Upper lobe of left lung (tissue), 6 donors: ENCODE measurements at regions not wholly inside any gene's neighbourhood (a gene's known extent, or its start where the extent isn't known, plus 50 kb on each side); places are given as distances from the start of the nearest gene placed in this dataset.

ENCODE experiments used
- ATAC-seq, 2 donors: fragments of 200-7000 bp; cut with Tn5 transposase; one replicate each; pipeline ENCODE4 v1.9.1; 2022; ENCODE audit warnings: mild to moderate bottlenecking in 2 of 2, moderate library complexity in 2 of 2; ENCODE audit not compliant: low FRiP score in 2 of 2
- DNase-seq, 2 donors: peaks; one replicate each; pipeline ENCODE4 v3.0.0-alpha.2; 2019 to 2020
- H3K27ac ChIP-seq, 4 donors: fragments of 200-600 bp; sonication (generic); one replicate each; pipeline ENCODE4 v1.5.1; 2016 to 2019
- H3K27me3 ChIP-seq, 4 donors: fragments of 200-600 bp; sonication (generic); one replicate each; pipeline ENCODE4 v1.5.1; 2017 to 2019
- H3K36me3 ChIP-seq, 4 donors: fragments of 200-600 bp; sonication (generic); one replicate each; pipeline ENCODE4 v1.5.1; 2016 to 2019
- H3K4me1 ChIP-seq, 4 donors: fragments of 200-600 bp; sonication (generic); one replicate each; pipeline ENCODE4 v1.5.1; 2018 to 2019
- H3K4me3 ChIP-seq, 4 donors: fragments of 200-600 bp; sonication (generic); one replicate each; pipeline ENCODE4 v1.5.1; 2017 to 2019; ENCODE audit warnings: mild to moderate bottlenecking in 2 of 4, moderate library complexity in 1 of 4
- H3K9me3 ChIP-seq, 4 donors: fragments of 200-600 bp; sonication (generic); one replicate each; pipeline ENCODE4 v1.5.1; 2018 to 2019
- CTCF ChIP-seq, 6 experiments: fragments of 450-650 bp in 4 of 6; fragments of 200-600 bp in 2 of 6; sonication (generic) in 2 of 6; IDR thresholded peaks; one replicate each; pipeline ENCODE4 v1.5.1; 2016 to 2019; ENCODE audit warnings: antibody characterized with exemption in 6 of 6
- EP300 ChIP-seq, 4 donors: sonication (generic); formaldehyde crosslinking; IDR thresholded peaks; one replicate each; pipeline ENCODE4 v1.5.1; 2017; ENCODE audit warnings: antibody characterized with exemption in 4 of 4, control low read depth in 2 of 4
- POLR2A ChIP-seq, 4 donors: fragments of 450-650 bp; IDR thresholded peaks; one replicate each; pipeline ENCODE4 v1.5.1; 2016 to 2017; ENCODE audit warnings: antibody characterized with exemption in 4 of 4, mild to moderate bottlenecking in 2 of 4
- POLR2AphosphoS5 ChIP-seq, 2 donors: sonication (generic); formaldehyde crosslinking; IDR thresholded peaks; one replicate each; pipeline ENCODE4 v1.5.1; 2017; ENCODE audit warnings: antibody characterized with exemption in 2 of 2
- WGBS, 2 donors: methylation state at CpG; one replicate each; pipeline ENCODE4 v1.1.5; 2017 to 2018; 5-methylcytosine and 5-hydroxymethylcytosine counted together
- donor health status: DM: no; HTN: no; CAD: no; lungs with moderate emphysema.
- donor health status: DM: no; HTN: yes; CAD: no; lungs with severe emphysema.

GRCh38 chr16:85544668-85545067 is 68.5 kb upstream of the GSE1 start:
- no peak for ATAC-seq

GRCh38 chr16:85545227-85545818 is 67.8 kb upstream of the GSE1 start:
- H3K4me3 ChIP-seq: no peak overlapping the region
- DNase-seq (no peak), ATAC-seq (no peak)
- H3K27ac ChIP-seq: no peak overlapping the region
- H3K27me3 ChIP-seq: no peaks in the 10 kb centered on the region
- H3K36me3 ChIP-seq: no peaks in the 10 kb centered on the region
- peaks cover 0 to 23% (median 7%) of the 10 kb centered on the region in 4 donors for H3K4me1 ChIP-seq
- H3K9me3 ChIP-seq: no peaks in the 10 kb centered on the region
- 82 to 84% methylated on average over 7 of the region's 7 CpGs for WGBS, 2 donors
- TF ChIP-seq CTCF (IDR thresholded peaks at IDR 0.05) (no peak), POLR2A (IDR thresholded peaks at IDR 0.05) (no peak), POLR2AphosphoS5 (IDR thresholded peaks at IDR 0.05) (no peak)

More at GRCh38 chr16:85544668-85545067, 68.5 kb upstream of the GSE1 start:
- Histone ChIP-seq H3K9me3 (peaks cover 0 to 4% (median under 1%) of the 10 kb centered on the region in 4 donors), H3K4me1 (peaks cover 0 to 23% (median 7%) of the 10 kb centered on the region in 4 donors), H3K36me3 (no peaks in the 10 kb centered on the region), H3K4me3 (no peak overlapping the region), H3K27me3 (no peaks in the 10 kb centered on the region), H3K27ac (no peak overlapping the region)
- TF ChIP-seq CTCF (IDR thresholded peaks at IDR 0.05) (no peak), EP300 (IDR thresholded peaks at IDR 0.05) (no peak), POLR2A (IDR thresholded peaks at IDR 0.05) (no peak), POLR2AphosphoS5 (IDR thresholded peaks at IDR 0.05) (no peak)
- WGBS, 2 donors: 73 to 79% methylated on average over 10 to 12 of the region's 16 CpGs
- DNase-seq: no peak

- no peaks in the 10 kb centered on the region for H3K9me3 ChIP-seq
- H3K27ac ChIP-seq: peak overlapping the region in 2 of 4 donors; percentile 1 to 10
Measured at GRCh38 chr16:85546585-85547447, 66.3 kb upstream of the GSE1 start.

GRCh38 chr16:85548375-85548774 is 64.7 kb upstream of the GSE1 start:
- H3K36me3 ChIP-seq: no peaks in the 10 kb centered on the region
- TF ChIP-seq POLR2A (IDR thresholded peaks at IDR 0.05) (no peak), POLR2AphosphoS5 (IDR thresholded peaks at IDR 0.05) (no peak)
- no peaks in the 10 kb centered on the region for H3K9me3 ChIP-seq
- H3K4me3 ChIP-seq: no peak overlapping the region
- H3K27me3 ChIP-seq: no peaks in the 10 kb centered on the region
- H3K27ac ChIP-seq: no peak overlapping the region
- DNase-seq: no peak
- H3K4me1 ChIP-seq: peaks cover 6 to 33% (median 13%) of the 10 kb centered on the region in 4 donors
- ATAC-seq: no peak
- WGBS, 2 donors: 95 to 99% methylated on average over 9 of the region's 9 CpGs

More at GRCh38 chr16:85546585-85547447, 66.3 kb upstream of the GSE1 start:
- WGBS, 2 donors: 84 to 89% methylated on average over 21 of the region's 21 CpGs
- H3K36me3 ChIP-seq: no peaks in the 10 kb centered on the region
- no peaks in the 10 kb centered on the region for H3K27me3 ChIP-seq
- ATAC-seq: no peak
- no peak for TF ChIP-seq POLR2AphosphoS5 (IDR thresholded peaks at IDR 0.05)
- TF ChIP-seq CTCF (IDR thresholded peaks at IDR 0.05): peak in 4 of 6 experiments; percentile 26 to 38 (median 29)
- no peak for TF ChIP-seq EP300 (IDR thresholded peaks at IDR 0.05)
- no peak for DNase-seq
- H3K4me1 ChIP-seq: peaks cover 4 to 31% (median 10%) of the 10 kb centered on the region in 4 donors
- no peak overlapping the region for H3K4me3 ChIP-seq

GRCh38 chr16:85549766-85550421 is 63.2 kb upstream of the GSE1 start:
- no peaks in the 10 kb centered on the region for H3K9me3 ChIP-seq
- ATAC-seq: no peak
- no peak overlapping the region for H3K27ac ChIP-seq
- no peak for DNase-seq
- no peak for TF ChIP-seq POLR2AphosphoS5 (IDR thresholded peaks at IDR 0.05)
- TF ChIP-seq EP300 (IDR thresholded peaks at IDR 0.05): no peak
- no peak for TF ChIP-seq CTCF (IDR thresholded peaks at IDR 0.05)
- TF ChIP-seq POLR2A (IDR thresholded peaks at IDR 0.05): no peak
- no peaks in the 10 kb centered on the region for H3K36me3 ChIP-seq
- no peak overlapping the region for H3K4me3 ChIP-seq
- peaks cover 6 to 33% (median 18%) of the 10 kb centered on the region in 4 donors for H3K4me1 ChIP-seq
- WGBS, 2 donors: 82 to 92% methylated on average over 12 to 13 of the region's 13 CpGs
- no peaks in the 10 kb centered on the region for H3K27me3 ChIP-seq
